ENCODE measurements at regions not wholly inside any gene's neighbourhood (a gene's known extent, or its start where the extent isn't known, plus 50 kb on each side); places are given as distances from the start of the nearest gene placed in this dataset.

- ATAC-seq, result no peak
- Histone ChIP-seq H3K4me2 (ENCODE audit: low read length) (no peak overlapping the region), H3F3A (ENCODE audit: low read length, unreplicated experiment) (no peaks in the 10 kb centered on the region), H3K27ac (ENCODE audit: low read length) (no peak overlapping the region), H3K9me3 (ENCODE audit: low read length) (no peaks in the 10 kb centered on the region), H3K9me2 (replicated peaks; ENCODE audit: low read length) (no peaks in the 10 kb centered on the region), H3K9ac (ENCODE audit: low read length) (no peak overlapping the region), H3K36me3 (ENCODE audit: low read depth, low read length) (no peaks in the 10 kb centered on the region), H4K20me1 (ENCODE audit: low read length) (no peaks in the 10 kb centered on the region), H3K4me3 (ENCODE audit: low read length) (no peak overlapping the region), H3K4me1 (ENCODE audit: insufficient read depth, low read length) (no peaks in the 10 kb centered on the region), H2AFZ (ENCODE audit: low read length) (no peak overlapping the region), H3K27me3 (ENCODE audit: low read length) (no peaks in the 10 kb centered on the region), H3K79me2 (ENCODE audit: low read length) (no peaks in the 10 kb centered on the region)
- DNase-seq, result peak; percentile 25
- intact Hi-C loops (cut with micrococcal nuclease), result no loop called here
- ChIA-PET CTCF (interaction anchor here (0.7 kb wide), 1 partner anchor 365 kb away, joined by 3 read pairs; the partner anchor contains the start of gene NOCT), POLR2A (ENCODE audit: unreplicated experiment) (no interaction called here)
- TF ChIP-seq EZH2 (IDR thresholded peaks at IDR 0.05; ENCODE audit: low read length, unreplicated experiment), result no peak
- no peak for TF ChIP-seq EZH2phosphoT487 (IDR thresholded peaks at IDR 0.05; ENCODE audit: borderline replicate concordance, low read length)
- no peak for TF ChIP-seq CTCF (conservative IDR thresholded peaks at IDR 0.05; ENCODE audit: low read depth, low read length)
- BruUV-seq (replicated peaks), result no TSS peak
Observed at GRCh38 chr4:138650929-138651448, 364.6 kb upstream of the NOCT start.

- Histone ChIP-seq H3K9ac (ENCODE audit: low read length) (no peak overlapping the region), H3K9me2 (replicated peaks; ENCODE audit: low read length) (no peaks in the 10 kb centered on the region), H3K27me3 (ENCODE audit: low read length) (no peaks in the 10 kb centered on the region), H3F3A (ENCODE audit: low read length, unreplicated experiment) (no peaks in the 10 kb centered on the region), H3K4me1 (ENCODE audit: insufficient read depth, low read length) (peaks cover 3% of the 10 kb centered on the region), H3K9me3 (ENCODE audit: low read length) (no peaks in the 10 kb centered on the region), H3K79me2 (ENCODE audit: low read length) (no peaks in the 10 kb centered on the region), H3K4me3 (ENCODE audit: low read length) (no peak overlapping the region), H3K36me3 (ENCODE audit: low read depth, low read length) (no peaks in the 10 kb centered on the region), H4K20me1 (ENCODE audit: low read length) (no peaks in the 10 kb centered on the region), H3K4me2 (ENCODE audit: low read length) (no peak overlapping the region), H2AFZ (ENCODE audit: low read length) (no peak overlapping the region), H3K27ac (ENCODE audit: low read length) (no peak overlapping the region)
- CTCF ChIA-PET, result no interaction called here
- TF ChIP-seq EZH2 (IDR thresholded peaks at IDR 0.05; ENCODE audit: low read length, unreplicated experiment), result no peak
- no peak for TF ChIP-seq CTCF (conservative IDR thresholded peaks at IDR 0.05; ENCODE audit: low read depth, low read length)
- TF ChIP-seq EZH2phosphoT487 (IDR thresholded peaks at IDR 0.05; ENCODE audit: borderline replicate concordance, low read length), result no peak
- POLR2A ChIA-PET (ENCODE audit: unreplicated experiment), result no interaction called here
- ATAC-seq, result no peak
- intact Hi-C loops (cut with micrococcal nuclease), result no loop called here
- DNase-seq, result no peak
- BruUV-seq (replicated peaks), result no TSS peak
Observed at GRCh38 chr4:138650495-138650894, 365.1 kb upstream of the NOCT start.

- H2AFZ ChIP-seq (ENCODE audit: low read length), result no peak overlapping the region
- DNase-seq (no peak), ATAC-seq (no peak)
- no peaks in the 10 kb centered on the region for H3K9me3 ChIP-seq (ENCODE audit: low read length)
- H3K79me2 ChIP-seq (ENCODE audit: low read length), result no peaks in the 10 kb centered on the region
- intact Hi-C loops (cut with micrococcal nuclease), result no loop called here
- POLR2A ChIA-PET (ENCODE audit: unreplicated experiment), result no interaction called here
- no peaks in the 10 kb centered on the region for H3K9me2 ChIP-seq (replicated peaks; ENCODE audit: low read length)
- H3K4me1 ChIP-seq (ENCODE audit: insufficient read depth, low read length), result peaks cover 9% of the 10 kb centered on the region
- BruUV-seq (replicated peaks), result no TSS peak
- no peaks in the 10 kb centered on the region for H3K27me3 ChIP-seq (ENCODE audit: low read length)
- no peaks in the 10 kb centered on the region for H3F3A ChIP-seq (ENCODE audit: low read length, unreplicated experiment)
- no peak overlapping the region for H3K4me3 ChIP-seq (ENCODE audit: low read length)
- no peak overlapping the region for H3K4me2 ChIP-seq (ENCODE audit: low read length)
- no peak overlapping the region for H3K9ac ChIP-seq (ENCODE audit: low read length)
- H3K27ac ChIP-seq (ENCODE audit: low read length), result no peak overlapping the region
- TF ChIP-seq EZH2phosphoT487 (IDR thresholded peaks at IDR 0.05; ENCODE audit: borderline replicate concordance, low read length) (no peak), CTCF (conservative IDR thresholded peaks at IDR 0.05; ENCODE audit: low read depth, low read length) (no peak), EZH2 (IDR thresholded peaks at IDR 0.05; ENCODE audit: low read length, unreplicated experiment) (no peak)
- H4K20me1 ChIP-seq (ENCODE audit: low read length), result no peaks in the 10 kb centered on the region
- CTCF ChIA-PET, result no interaction called here
- no peaks in the 10 kb centered on the region for H3K36me3 ChIP-seq (ENCODE audit: low read depth, low read length)
Observed at GRCh38 chr4:138647433-138647832, 368.1 kb upstream of the NOCT start.

All from PC-3 (cell line).